ENCODE measurements at regions not wholly inside any gene's neighbourhood (a gene's known extent, or its start where the extent isn't known, plus 50 kb on each side); places are given as distances from the start of the nearest gene placed in this dataset.

DNA sequence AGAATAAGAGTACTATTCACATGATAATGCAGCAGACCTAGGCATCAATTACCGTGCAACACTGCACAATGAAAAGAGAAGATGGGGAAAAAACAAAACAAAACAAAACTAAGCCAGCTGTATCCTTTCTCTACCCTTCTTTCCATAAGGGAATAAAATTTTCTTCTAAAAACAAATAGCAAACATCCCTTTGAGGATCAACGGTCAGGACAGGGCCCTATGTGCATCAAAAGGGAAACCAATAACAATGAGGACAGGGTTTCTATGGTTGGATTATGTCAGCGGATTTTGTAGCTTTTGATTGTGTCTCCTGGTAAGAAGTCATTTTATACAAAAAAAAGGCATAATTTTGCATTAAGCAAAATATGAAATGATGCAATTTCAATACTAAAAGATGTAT, 350.3 kb downstream of the SLC6A15 start:
- no peak for TF ChIP-seq FOSL2 (IDR thresholded peaks at IDR 0.05)
- no peak for TF ChIP-seq FOSL2 (CRISPR knock-in tag; IDR thresholded peaks at IDR 0.05)
- TF ChIP-seq, protein P1, sequence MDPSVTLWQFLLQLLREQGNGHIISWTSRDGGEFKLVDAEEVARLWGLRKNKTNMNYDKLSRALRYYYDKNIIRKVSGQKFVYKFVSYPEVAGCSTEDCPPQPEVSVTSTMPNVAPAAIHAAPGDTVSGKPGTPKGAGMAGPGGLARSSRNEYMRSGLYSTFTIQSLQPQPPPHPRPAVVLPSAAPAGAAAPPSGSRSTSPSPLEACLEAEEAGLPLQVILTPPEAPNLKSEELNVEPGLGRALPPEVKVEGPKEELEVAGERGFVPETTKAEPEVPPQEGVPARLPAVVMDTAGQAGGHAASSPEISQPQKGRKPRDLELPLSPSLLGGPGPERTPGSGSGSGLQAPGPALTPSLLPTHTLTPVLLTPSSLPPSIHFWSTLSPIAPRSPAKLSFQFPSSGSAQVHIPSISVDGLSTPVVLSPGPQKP (IDR thresholded peaks at IDR 0.05; ENCODE audit: low read depth, low read length): no peak
- no peak for TF ChIP-seq POLR2A (IDR thresholded peaks at IDR 0.05; ENCODE audit: low read length)

Measured in A549 (cell line).